Prostate gland (tissue), 2 donors: ENCODE measurements at regions not wholly inside any gene's neighbourhood (a gene's known extent, or its start where the extent isn't known, plus 50 kb on each side); places are given as distances from the start of the nearest gene placed in this dataset.

Source experiments
- CTCF ChIP-seq, 4 experiments: fragments of 200-600 bp in 2 of 4; fragments of 450-650 bp in 2 of 4; sonication (generic) in 2 of 4; IDR thresholded peaks; 1 replicate in 3 of 4; 2 replicates in 1 of 4; pipeline ENCODE4 v1.5.1; 2016 to 2019; ENCODE audit warnings: antibody characterized with exemption in 4 of 4, mild to moderate bottlenecking in 2 of 4, moderate library complexity in 2 of 4
- POLR2A ChIP-seq: fragments of 450-650 bp; IDR thresholded peaks from one replicate; pipeline ENCODE4 v1.6.1; 2016; ENCODE audit warnings: antibody characterized with exemption, mild to moderate bottlenecking
- POLR2AphosphoS5 ChIP-seq: sonication (generic); formaldehyde crosslinking; IDR thresholded peaks from one replicate; pipeline ENCODE4 v1.6.1; 2017; ENCODE audit warnings: antibody characterized with exemption

- no peak for TF ChIP-seq CTCF (IDR thresholded peaks at IDR 0.05)
- TF ChIP-seq POLR2A, result no peak
- no peak for TF ChIP-seq POLR2AphosphoS5
Observed at GRCh38 chr5:162668926-162669325, 601.4 kb downstream of the GABRG2 start.
